Stomach (tissue), 4 donors: ENCODE measurements at regions not wholly inside any gene's neighbourhood (a gene's known extent, or its start where the extent isn't known, plus 50 kb on each side); places are given as distances from the start of the nearest gene placed in this dataset.

Source experiments
- EP300 ChIP-seq: sonication (generic); formaldehyde crosslinking; IDR thresholded peaks from one replicate; pipeline ENCODE4 v1.6.1; 2017; ENCODE audit warnings: antibody characterized with exemption
- POLR2A ChIP-seq, 4 donors: fragments of 450-650 bp; IDR thresholded peaks; one replicate each; pipeline ENCODE4 v1.6.1; 2016; ENCODE audit warnings: antibody characterized with exemption in 4 of 4, control low read depth in 2 of 4, mild to moderate bottlenecking in 1 of 4, moderate library complexity in 1 of 4
- TF ChIP-seq, protein P1 (sequence below), 7 experiments: fragments of 450-650 bp in 4 of 7; fragments of 200-600 bp in 3 of 7; sonication (generic) in 3 of 7; IDR thresholded peaks; one replicate each; pipeline ENCODE4 v1.5.1; 2016 to 2019; ENCODE audit warnings: antibody characterized with exemption in 7 of 7, control low read depth in 2 of 7, mild to moderate bottlenecking in 1 of 7

DNA sequence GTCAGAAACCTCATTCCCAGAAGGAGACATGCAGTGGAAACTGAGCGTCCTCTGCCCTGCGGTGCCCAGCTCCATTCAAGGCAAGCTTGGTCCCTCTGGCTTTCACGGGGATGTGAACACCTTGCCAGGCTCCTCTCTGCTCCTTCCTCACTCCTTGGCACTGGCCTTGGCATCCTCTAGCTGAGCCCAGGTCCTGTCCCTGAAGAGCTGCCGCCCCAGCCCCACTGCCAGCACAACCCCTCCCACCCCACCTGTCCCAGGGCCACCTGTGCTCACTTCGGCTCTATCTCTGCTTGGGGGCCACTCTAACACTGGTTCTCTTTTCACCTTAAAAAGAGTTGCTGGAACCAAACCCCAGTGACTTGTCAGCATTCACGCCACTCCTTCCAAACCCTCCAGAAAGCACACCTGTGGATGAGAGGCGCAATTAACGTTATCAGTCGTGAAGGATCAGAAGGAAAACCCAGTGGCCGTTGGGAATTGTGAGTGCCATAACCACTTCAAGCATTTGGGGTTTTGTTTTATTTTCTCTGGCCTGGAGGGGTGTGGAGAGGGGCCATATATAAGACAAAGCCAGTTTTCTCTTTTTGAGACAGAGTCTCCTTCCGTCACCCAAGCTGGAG lies 103.7 kb downstream of the AXIN2 start:
- TF ChIP-seq, protein P1, sequence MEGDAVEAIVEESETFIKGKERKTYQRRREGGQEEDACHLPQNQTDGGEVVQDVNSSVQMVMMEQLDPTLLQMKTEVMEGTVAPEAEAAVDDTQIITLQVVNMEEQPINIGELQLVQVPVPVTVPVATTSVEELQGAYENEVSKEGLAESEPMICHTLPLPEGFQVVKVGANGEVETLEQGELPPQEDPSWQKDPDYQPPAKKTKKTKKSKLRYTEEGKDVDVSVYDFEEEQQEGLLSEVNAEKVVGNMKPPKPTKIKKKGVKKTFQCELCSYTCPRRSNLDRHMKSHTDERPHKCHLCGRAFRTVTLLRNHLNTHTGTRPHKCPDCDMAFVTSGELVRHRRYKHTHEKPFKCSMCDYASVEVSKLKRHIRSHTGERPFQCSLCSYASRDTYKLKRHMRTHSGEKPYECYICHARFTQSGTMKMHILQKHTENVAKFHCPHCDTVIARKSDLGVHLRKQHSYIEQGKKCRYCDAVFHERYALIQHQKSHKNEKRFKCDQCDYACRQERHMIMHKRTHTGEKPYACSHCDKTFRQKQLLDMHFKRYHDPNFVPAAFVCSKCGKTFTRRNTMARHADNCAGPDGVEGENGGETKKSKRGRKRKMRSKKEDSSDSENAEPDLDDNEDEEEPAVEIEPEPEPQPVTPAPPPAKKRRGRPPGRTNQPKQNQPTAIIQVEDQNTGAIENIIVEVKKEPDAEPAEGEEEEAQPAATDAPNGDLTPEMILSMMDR (IDR thresholded peaks at IDR 0.05), result no peak
- TF ChIP-seq POLR2A (IDR thresholded peaks at IDR 0.05) (no peak), EP300 (no peak)
